Bronchial epithelial cell (primary cell): ENCODE measurements at regions not wholly inside any gene's neighbourhood (a gene's known extent, or its start where the extent isn't known, plus 50 kb on each side); places are given as distances from the start of the nearest gene placed in this dataset.
A peak's percentile ranks its signal among the peaks of the same experiment; 100 is the strongest.

Experiments used
- DNase-seq: peaks from one replicate; pipeline ENCODE4 v3.0.0-alpha.2; 2010; ENCODE audit warnings: low read depth
- FAIRE-seq: peaks from 2 replicates; lab custom pipeline; 2011; peaks lifted over from hg19 to GRCh38; lab: Jason Lieb, UNC
- H3K27me3 ChIP-seq: 2 replicates; pipeline ENCODE4 v1.5.1; 2011; ENCODE audit warnings: low read length; ENCODE audit not compliant: control insufficient read depth, insufficient read depth
- H3K36me3 ChIP-seq: 2 replicates; pipeline ENCODE4 v1.5.1; 2011; ENCODE audit warnings: low read length; ENCODE audit not compliant: control insufficient read depth, insufficient read depth
- H3K4me3 ChIP-seq: 2 replicates; pipeline ENCODE4 v1.5.1; 2011; ENCODE audit warnings: mild to moderate bottlenecking, low read depth, low read length, control low read depth
- CTCF ChIP-seq: IDR thresholded peaks from 2 replicates; pipeline ENCODE4 v1.5.1; 2011; ENCODE audit warnings: mild to moderate bottlenecking, moderate library complexity, low read length, control low read depth, inconsistent platforms; ENCODE audit not compliant: insufficient read depth, severe bottlenecking

- no peak for FAIRE-seq
- TF ChIP-seq CTCF, result no peak
- peaks cover 3% of the 10 kb centered on the region for H3K27me3 ChIP-seq
These were observed 62.2 kb upstream of the RMP24 start for GRCh38 chr18:35910327-35910726.

GRCh38 chr18:35912332-35912731, 60.1 kb upstream of the RMP24 start:
- DNase-seq (no peak), FAIRE-seq (no peak)
- no peak for TF ChIP-seq CTCF
- Histone ChIP-seq H3K36me3 (no peaks in the 10 kb centered on the region), H3K4me3 (no peak overlapping the region), H3K27me3 (peaks cover 3% of the 10 kb centered on the region)

More at GRCh38 chr18:35910327-35910726, 62.2 kb upstream of the RMP24 start:
- no peaks in the 10 kb centered on the region for H3K36me3 ChIP-seq
- DNase-seq, result no peak
- no peak overlapping the region for H3K4me3 ChIP-seq

GRCh38 chr18:35915056-35915455, 57.4 kb upstream of the RMP24 start:
- no peak for FAIRE-seq

GRCh38 chr18:35917043-35917442, 55.4 kb upstream of the RMP24 start:
- H3K36me3 ChIP-seq, result no peaks in the 10 kb centered on the region
- peaks cover 4% of the 10 kb centered on the region for H3K27me3 ChIP-seq
- H3K4me3 ChIP-seq, result no peak overlapping the region
- DNase-seq, result peak; percentile 28
- TF ChIP-seq CTCF, result peak; percentile 70
- no peak for FAIRE-seq

More at GRCh38 chr18:35915056-35915455, 57.4 kb upstream of the RMP24 start:
- TF ChIP-seq CTCF, result no peak
- H3K4me3 ChIP-seq, result no peak overlapping the region
- H3K36me3 ChIP-seq, result no peaks in the 10 kb centered on the region
- DNase-seq, result no peak
- H3K27me3 ChIP-seq, result peaks cover 3% of the 10 kb centered on the region

- no peak overlapping the region for H3K4me3 ChIP-seq
- DNase-seq (no peak), FAIRE-seq (no peak)
- no peaks in the 10 kb centered on the region for H3K36me3 ChIP-seq
- peaks cover 5% of the 10 kb centered on the region for H3K27me3 ChIP-seq
- TF ChIP-seq CTCF, result no peak
These were observed 53.9 kb upstream of the RMP24 start for GRCh38 chr18:35918564-35918963.

GRCh38 chr18:35919179-35919578, 53.3 kb upstream of the RMP24 start:
- Histone ChIP-seq H3K27me3 (peaks cover 8% of the 10 kb centered on the region), H3K36me3 (no peaks in the 10 kb centered on the region), H3K4me3 (no peak overlapping the region)
- no peak for TF ChIP-seq CTCF
- FAIRE-seq (no peak), DNase-seq (no peak)
